ENCODE measurements at regions not wholly inside any gene's neighbourhood (a gene's known extent, or its start where the extent isn't known, plus 50 kb on each side); places are given as distances from the start of the nearest gene placed in this dataset.

DNA sequence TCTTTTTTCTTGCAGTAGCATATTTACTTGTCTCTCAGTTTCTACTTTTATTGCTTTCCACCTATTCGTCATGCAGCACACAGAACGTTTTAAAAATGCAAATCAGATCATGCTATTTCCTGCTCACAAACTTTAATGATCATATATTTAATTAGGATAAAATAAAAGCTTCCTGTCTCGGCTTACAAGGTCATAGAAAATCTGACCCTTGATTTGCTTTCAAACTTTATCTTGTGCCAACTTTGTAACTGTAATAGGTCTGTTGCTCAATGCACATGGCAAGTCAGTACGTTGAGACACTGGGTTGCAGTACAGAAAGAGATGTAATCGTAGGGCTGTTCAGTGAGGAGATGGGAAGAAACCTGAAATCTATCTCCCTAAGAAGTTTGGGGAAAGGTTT is 95.6 kb upstream of the CSNK1A1L start:
- peaks cover 34% of the 10 kb centered on the region for H3K4me1 Mint-ChIP-seq
- no peaks in the 10 kb centered on the region; the same call in 2 of the 3 replicates for H3K9me3 Mint-ChIP-seq
- Histone ChIP-seq H2AFZ (peak overlapping the region; percentile 30; the same call in 1 of the 2 replicates), H3K79me2 (replicated peaks; ENCODE audit: insufficient read depth) (no peaks in the 10 kb centered on the region), H3K4me3 (no peak overlapping the region), H3K4me2 (no peak overlapping the region), H4K20me1 (replicated peaks; ENCODE audit: insufficient read depth) (no peaks in the 10 kb centered on the region), H3K9me2 (ENCODE audit: insufficient read depth) (no peaks in the 10 kb centered on the region), H3F3A (replicated peaks; ENCODE audit: low read depth) (no peaks in the 10 kb centered on the region), H3K4me1 (ENCODE audit: insufficient read depth) (peaks cover 22% of the 10 kb centered on the region; the same call in 1 of the 2 replicates), H3K27me3 (ENCODE audit: insufficient read depth) (no peaks in the 10 kb centered on the region), H3K27ac (ENCODE audit: low read depth) (no peak overlapping the region), H3K36me3 (ENCODE audit: insufficient read depth) (no peaks in the 10 kb centered on the region)
- no peak overlapping the region for H3K4me3 Mint-ChIP-seq
- no peak for DNase-seq (ENCODE audit: low spot score)
- peaks cover 2% of the 10 kb centered on the region for H3K27me3 Mint-ChIP-seq (ENCODE audit: insufficient read depth, low read depth, poor library complexity)
- peak overlapping the region; percentile 31; the same call in 1 of the 2 replicates for H3K27ac Mint-ChIP-seq
- no peak for ATAC-seq
- no peaks in the 10 kb centered on the region; the same call in 2 of the 3 replicates for H3K36me3 Mint-ChIP-seq (ENCODE audit: low read depth)
- TF ChIP-seq ZNF462 (CRISPR knock-in tag; IDR thresholded peaks at IDR 0.05), result no peak
- TF ChIP-seq ZNF331 (CRISPR knock-in tag; IDR thresholded peaks at IDR 0.05; ENCODE audit: low read depth), result no peak

DNA sequence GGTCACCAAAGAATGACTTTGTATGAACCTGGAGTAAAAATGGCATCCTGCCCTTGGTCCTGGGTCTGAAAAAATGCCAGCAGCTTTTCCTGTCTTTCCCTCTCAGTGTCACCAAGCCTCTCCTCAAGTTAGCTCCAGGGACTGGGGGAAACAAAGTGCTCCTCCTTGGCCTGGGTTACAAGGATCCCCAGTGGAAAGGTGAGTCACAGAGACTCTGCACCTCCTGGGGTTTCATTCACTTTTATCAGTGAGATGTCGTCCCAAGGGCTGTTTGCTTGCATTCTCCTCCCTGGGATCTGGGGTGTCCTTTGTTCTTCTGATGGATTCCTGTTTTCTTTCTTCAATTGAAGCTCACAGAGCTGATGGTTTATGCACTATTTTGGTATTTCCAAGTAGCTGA is 93.2 kb upstream of the CSNK1A1L start:
- no peaks in the 10 kb centered on the region for H3F3A ChIP-seq (replicated peaks; ENCODE audit: low read depth)
- H3K4me1 ChIP-seq (ENCODE audit: insufficient read depth), result peaks cover 22% of the 10 kb centered on the region; the same call in 1 of the 2 replicates
- H3K27ac ChIP-seq (ENCODE audit: low read depth), result no peak overlapping the region; the same call in 1 of the 2 replicates
- peak overlapping the region; percentile 60; the same call in 1 of the 2 replicates for H2AFZ ChIP-seq
- Mint-ChIP-seq H3K4me3 (no peak overlapping the region), H3K27me3 (ENCODE audit: insufficient read depth, low read depth, poor library complexity) (peaks cover 2% of the 10 kb centered on the region), H3K4me1 (peaks cover 34% of the 10 kb centered on the region), H3K36me3 (ENCODE audit: low read depth) (no peaks in the 10 kb centered on the region; the same call in 2 of the 3 replicates), H3K9me3 (no peaks in the 10 kb centered on the region; the same call in 2 of the 3 replicates), H3K27ac (peak overlapping the region; percentile 66)
- no peaks in the 10 kb centered on the region for H3K27me3 ChIP-seq (ENCODE audit: insufficient read depth)
- DNase-seq (ENCODE audit: low spot score), result peak; percentile 48
- no peaks in the 10 kb centered on the region for H3K79me2 ChIP-seq (replicated peaks; ENCODE audit: insufficient read depth)
- H4K20me1 ChIP-seq (replicated peaks; ENCODE audit: insufficient read depth), result no peaks in the 10 kb centered on the region
- H3K36me3 ChIP-seq (ENCODE audit: insufficient read depth), result no peaks in the 10 kb centered on the region
- H3K9me2 ChIP-seq (ENCODE audit: insufficient read depth), result no peaks in the 10 kb centered on the region
- H3K4me3 ChIP-seq, result no peak overlapping the region
- H3K4me2 ChIP-seq, result peak overlapping the region; percentile 14; the same call in 1 of the 2 replicates
- peak; percentile 97 for ATAC-seq
- no peak for TF ChIP-seq ZNF331 (CRISPR knock-in tag; IDR thresholded peaks at IDR 0.05; ENCODE audit: low read depth)
- TF ChIP-seq, protein P1, sequence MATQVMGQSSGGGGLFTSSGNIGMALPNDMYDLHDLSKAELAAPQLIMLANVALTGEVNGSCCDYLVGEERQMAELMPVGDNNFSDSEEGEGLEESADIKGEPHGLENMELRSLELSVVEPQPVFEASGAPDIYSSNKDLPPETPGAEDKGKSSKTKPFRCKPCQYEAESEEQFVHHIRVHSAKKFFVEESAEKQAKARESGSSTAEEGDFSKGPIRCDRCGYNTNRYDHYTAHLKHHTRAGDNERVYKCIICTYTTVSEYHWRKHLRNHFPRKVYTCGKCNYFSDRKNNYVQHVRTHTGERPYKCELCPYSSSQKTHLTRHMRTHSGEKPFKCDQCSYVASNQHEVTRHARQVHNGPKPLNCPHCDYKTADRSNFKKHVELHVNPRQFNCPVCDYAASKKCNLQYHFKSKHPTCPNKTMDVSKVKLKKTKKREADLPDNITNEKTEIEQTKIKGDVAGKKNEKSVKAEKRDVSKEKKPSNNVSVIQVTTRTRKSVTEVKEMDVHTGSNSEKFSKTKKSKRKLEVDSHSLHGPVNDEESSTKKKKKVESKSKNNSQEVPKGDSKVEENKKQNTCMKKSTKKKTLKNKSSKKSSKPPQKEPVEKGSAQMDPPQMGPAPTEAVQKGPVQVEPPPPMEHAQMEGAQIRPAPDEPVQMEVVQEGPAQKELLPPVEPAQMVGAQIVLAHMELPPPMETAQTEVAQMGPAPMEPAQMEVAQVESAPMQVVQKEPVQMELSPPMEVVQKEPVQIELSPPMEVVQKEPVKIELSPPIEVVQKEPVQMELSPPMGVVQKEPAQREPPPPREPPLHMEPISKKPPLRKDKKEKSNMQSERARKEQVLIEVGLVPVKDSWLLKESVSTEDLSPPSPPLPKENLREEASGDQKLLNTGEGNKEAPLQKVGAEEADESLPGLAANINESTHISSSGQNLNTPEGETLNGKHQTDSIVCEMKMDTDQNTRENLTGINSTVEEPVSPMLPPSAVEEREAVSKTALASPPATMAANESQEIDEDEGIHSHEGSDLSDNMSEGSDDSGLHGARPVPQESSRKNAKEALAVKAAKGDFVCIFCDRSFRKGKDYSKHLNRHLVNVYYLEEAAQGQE (IDR thresholded peaks at IDR 0.05; ENCODE audit: unreplicated experiment), result no peak
- TF ChIP-seq, protein P2, sequence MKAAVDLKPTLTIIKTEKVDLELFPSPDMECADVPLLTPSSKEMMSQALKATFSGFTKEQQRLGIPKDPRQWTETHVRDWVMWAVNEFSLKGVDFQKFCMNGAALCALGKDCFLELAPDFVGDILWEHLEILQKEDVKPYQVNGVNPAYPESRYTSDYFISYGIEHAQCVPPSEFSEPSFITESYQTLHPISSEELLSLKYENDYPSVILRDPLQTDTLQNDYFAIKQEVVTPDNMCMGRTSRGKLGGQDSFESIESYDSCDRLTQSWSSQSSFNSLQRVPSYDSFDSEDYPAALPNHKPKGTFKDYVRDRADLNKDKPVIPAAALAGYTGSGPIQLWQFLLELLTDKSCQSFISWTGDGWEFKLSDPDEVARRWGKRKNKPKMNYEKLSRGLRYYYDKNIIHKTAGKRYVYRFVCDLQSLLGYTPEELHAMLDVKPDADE (IDR thresholded peaks at IDR 0.05), result no peak

Data from GM23338 (cell line).